Middle frontal gyrus (tissue), 1 donor: ENCODE measurements at regions not wholly inside any gene's neighbourhood (a gene's known extent, or its start where the extent isn't known, plus 50 kb on each side); places are given as distances from the start of the nearest gene placed in this dataset.

Source experiments
- DNase-seq: peaks from one replicate; pipeline ENCODE4 v3.0.0-alpha.2; 2015; ENCODE audit warnings: low spot score; ENCODE audit errors: extremely low spot score

GRCh38 chr22:48795664-48796063, 1032.0 kb downstream of the BRD1 start:
- no peak for DNase-seq

GRCh38 chr22:48794906-48795305, 1032.8 kb downstream of the BRD1 start:
- DNase-seq: no peak

GRCh38 chr22:48793949-48794348, 1033.7 kb downstream of the BRD1 start:
- DNase-seq: no peak

GRCh38 chr22:48786679-48786996, 1041.0 kb downstream of the BRD1 start:
- no peak for DNase-seq

GRCh38 chr22:48785792-48786678, 1041.6 kb downstream of the BRD1 start:
- no peak for DNase-seq

- no peak for DNase-seq
Measured at GRCh38 chr22:48784701-48785503, 1042.8 kb downstream of the BRD1 start.

- no peak for DNase-seq
Measured at GRCh38 chr22:48783821-48784266, 1043.8 kb downstream of the BRD1 start.

- no peak for DNase-seq
Measured at GRCh38 chr22:48782811-48783511, 1044.7 kb downstream of the BRD1 start.

- DNase-seq: no peak
Measured at GRCh38 chr22:48782326-48782725, 1045.3 kb downstream of the BRD1 start.

GRCh38 chr22:48781868-48782267, 1045.8 kb downstream of the BRD1 start:
- no peak for DNase-seq

- DNase-seq: no peak
Measured at GRCh38 chr22:48781391-48781790, 1046.3 kb downstream of the BRD1 start.

- no peak for DNase-seq
Measured at GRCh38 chr22:48780597-48781277, 1046.9 kb downstream of the BRD1 start.

- no peak for DNase-seq
Measured at GRCh38 chr22:48779661-48780596, 1047.7 kb downstream of the BRD1 start.

GRCh38 chr22:48779211-48779643, 1048.4 kb downstream of the BRD1 start:
- no peak for DNase-seq

- DNase-seq: no peak
Measured at GRCh38 chr22:48778308-48779195, 1049.1 kb downstream of the BRD1 start.

- DNase-seq: no peak
Measured at GRCh38 chr22:48772286-48772907, 1055.3 kb downstream of the BRD1 start.

GRCh38 chr22:48765595-48765994, 1062.1 kb downstream of the BRD1 start:
- DNase-seq: no peak

- no peak for DNase-seq
Measured at GRCh38 chr22:48761546-48761945, 1066.1 kb downstream of the BRD1 start.
